ENCODE measurements at regions not wholly inside any gene's neighbourhood (a gene's known extent, or its start where the extent isn't known, plus 50 kb on each side); places are given as distances from the start of the nearest gene placed in this dataset.
A peak's percentile ranks its signal among the peaks of the same experiment; 100 is the strongest.

DNA sequence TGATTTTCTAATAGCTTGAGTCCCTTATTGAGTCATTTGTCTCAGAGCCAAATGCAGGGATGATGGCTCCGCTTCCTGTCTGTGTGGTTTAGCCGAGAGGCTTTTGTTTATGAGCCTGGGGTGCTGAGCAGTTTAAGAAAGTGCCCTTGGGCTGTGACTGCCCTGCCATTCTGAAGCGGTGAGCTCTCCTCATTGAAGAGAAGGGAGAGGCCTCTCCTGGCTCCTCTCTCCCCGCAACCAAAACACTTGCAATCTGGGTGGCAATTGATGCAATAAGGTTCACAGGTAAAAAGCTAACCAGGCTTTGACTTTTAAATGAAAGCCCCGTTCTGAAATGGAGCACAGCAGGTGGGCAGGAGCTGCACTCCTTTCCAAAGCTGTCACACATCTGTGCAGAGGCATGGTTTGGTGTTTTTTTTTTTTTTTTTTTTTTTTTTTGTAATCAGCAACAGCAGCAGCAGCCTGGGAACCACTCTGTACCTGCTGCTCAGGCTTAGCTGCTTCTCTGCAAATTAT is 403.7 kb downstream of the SIPA1L2 start:
- DNase-seq: peak; percentile 79
- Histone ChIP-seq H2BK120ac (ENCODE audit: low read depth, low read length) (peak overlapping the region; percentile 15), H3K18ac (ENCODE audit: low read depth in 1 of 2, low read length in 2 of 2) (no peak overlapping the region), H3K27me3 (ENCODE audit: control insufficient read depth in 1 of 2, insufficient read depth in 1 of 2, low read length in 2 of 2) (no peaks in the 10 kb centered on the region), H3K4ac (ENCODE audit: low read depth in 1 of 2, low read length in 2 of 2) (no peak overlapping the region), H3K4me2 (ENCODE audit: low read length, poor library complexity, severe bottlenecking) (peak overlapping the region; percentile 1), H3K9ac (ENCODE audit: low read length) (no peak overlapping the region), H2AK5ac (ENCODE audit: low read length, severe bottlenecking) (no peak overlapping the region), H3K4me1 (ENCODE audit: control insufficient read depth, insufficient read depth, low read depth, low read length) (peaks cover 8% of the 10 kb centered on the region), H3K4me3 (ENCODE audit: insufficient read depth in 1 of 2, low read depth in 1 of 2, low read length in 2 of 2) (no peak overlapping the region), H2BK15ac (ENCODE audit: low read depth, poor library complexity, severe bottlenecking) (no peak overlapping the region), H3K23ac (ENCODE audit: low read length in 2 of 2) (no peak overlapping the region), H3K27ac (ENCODE audit: low read length, poor library complexity, severe bottlenecking) (peak overlapping the region; percentile 0), H4K8ac (ENCODE audit: low read length) (no peak overlapping the region), H3K14ac (ENCODE audit: low read length in 2 of 2) (no peak overlapping the region), H4K91ac (ENCODE audit: low read length) (no peak overlapping the region), H3K79me1 (replicated peaks; ENCODE audit: low read length, poor library complexity, severe bottlenecking) (no peaks in the 10 kb centered on the region), H2AFZ (ENCODE audit: low read depth, low read length) (no peak overlapping the region), H3K36me3 (ENCODE audit: control insufficient read depth in 1 of 2, insufficient read depth in 2 of 2, low read depth in 1 of 2, low read length in 2 of 2) (no peaks in the 10 kb centered on the region), H2BK5ac (ENCODE audit: low read depth, low read length, poor library complexity, severe bottlenecking) (no peak overlapping the region), H3K9me3 (ENCODE audit: control insufficient read depth, low read length) (no peaks in the 10 kb centered on the region), H2BK12ac (ENCODE audit: low read length in 2 of 2) (no peak overlapping the region)
- WGBS: 12% methylated on average over 4 of the region's 5 CpGs

- Histone ChIP-seq H3K4me3 (ENCODE audit: insufficient read depth in 1 of 2, low read depth in 1 of 2, low read length in 2 of 2) (no peak overlapping the region), H4K8ac (ENCODE audit: low read length) (no peak overlapping the region), H2AK5ac (ENCODE audit: low read length, severe bottlenecking) (no peak overlapping the region), H3K18ac (ENCODE audit: low read depth in 1 of 2, low read length in 2 of 2) (peak overlapping the region in 1 of 2 experiments; percentile 19), H3K27ac (ENCODE audit: low read length, poor library complexity, severe bottlenecking) (no peak overlapping the region), H3K9ac (ENCODE audit: low read length) (no peak overlapping the region), H3K27me3 (ENCODE audit: control insufficient read depth in 1 of 2, insufficient read depth in 1 of 2, low read length in 2 of 2) (no peaks in the 10 kb centered on the region), H3K23ac (ENCODE audit: low read length in 2 of 2) (no peak overlapping the region), H2BK120ac (ENCODE audit: low read depth, low read length) (peak overlapping the region; percentile 58), H3K4ac (ENCODE audit: low read depth in 1 of 2, low read length in 2 of 2) (peak overlapping the region in 1 of 2 experiments; percentile 10), H3K9me3 (ENCODE audit: control insufficient read depth, low read length) (no peaks in the 10 kb centered on the region), H3K79me1 (replicated peaks; ENCODE audit: low read length, poor library complexity, severe bottlenecking) (no peaks in the 10 kb centered on the region), H4K91ac (ENCODE audit: low read length) (peak overlapping the region; percentile 80), H2AFZ (ENCODE audit: low read depth, low read length) (no peak overlapping the region), H3K4me1 (ENCODE audit: control insufficient read depth, insufficient read depth, low read depth, low read length) (peaks cover 8% of the 10 kb centered on the region), H3K14ac (ENCODE audit: low read length in 2 of 2) (no peak overlapping the region), H2BK15ac (ENCODE audit: low read depth, poor library complexity, severe bottlenecking) (no peak overlapping the region), H3K4me2 (ENCODE audit: low read length, poor library complexity, severe bottlenecking) (no peak overlapping the region), H3K36me3 (ENCODE audit: control insufficient read depth in 1 of 2, insufficient read depth in 2 of 2, low read depth in 1 of 2, low read length in 2 of 2) (no peaks in the 10 kb centered on the region), H2BK12ac (ENCODE audit: low read length in 2 of 2) (peak overlapping the region in 1 of 2 experiments; percentile 12), H2BK5ac (ENCODE audit: low read depth, low read length, poor library complexity, severe bottlenecking) (no peak overlapping the region)
- 78% methylated on average over 13 of the region's 13 CpGs for WGBS
- DNase-seq: no peak
Observed at GRCh38 chr1:232225336-232226131, 404.4 kb downstream of the SIPA1L2 start.

DNA sequence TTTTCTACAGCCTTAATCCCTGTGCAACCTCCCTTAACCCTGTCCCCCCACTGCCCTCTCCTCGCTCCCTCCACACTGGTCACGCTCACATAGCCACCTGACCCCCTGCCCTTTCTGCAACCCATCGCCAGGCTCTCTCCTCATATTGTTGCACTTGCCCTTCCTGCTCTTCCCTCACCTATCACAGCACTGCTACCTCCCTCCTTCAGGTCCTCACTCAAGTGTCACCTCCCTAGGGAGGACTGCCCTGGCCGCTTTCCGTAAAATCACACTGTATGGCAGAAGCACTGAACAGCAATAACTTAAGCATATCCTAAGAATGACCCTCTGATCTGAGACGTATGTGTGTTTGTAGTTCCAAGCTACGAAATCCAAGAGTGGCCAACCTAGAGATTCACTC is 406.0 kb downstream of the SIPA1L2 start:
- Histone ChIP-seq H2BK12ac (ENCODE audit: low read length in 2 of 2) (no peak overlapping the region), H3K9ac (ENCODE audit: low read length) (no peak overlapping the region), H3K79me1 (replicated peaks; ENCODE audit: low read length, poor library complexity, severe bottlenecking) (no peaks in the 10 kb centered on the region), H3K4ac (ENCODE audit: low read depth in 1 of 2, low read length in 2 of 2) (no peak overlapping the region), H3K27ac (ENCODE audit: low read length, poor library complexity, severe bottlenecking) (no peak overlapping the region), H4K91ac (ENCODE audit: low read length) (no peak overlapping the region), H3K4me2 (ENCODE audit: low read length, poor library complexity, severe bottlenecking) (no peak overlapping the region), H2BK120ac (ENCODE audit: low read depth, low read length) (no peak overlapping the region), H2BK5ac (ENCODE audit: low read depth, low read length, poor library complexity, severe bottlenecking) (no peak overlapping the region), H3K4me1 (ENCODE audit: control insufficient read depth, insufficient read depth, low read depth, low read length) (peaks cover 8% of the 10 kb centered on the region), H2AFZ (ENCODE audit: low read depth, low read length) (no peak overlapping the region), H3K4me3 (ENCODE audit: insufficient read depth in 1 of 2, low read depth in 1 of 2, low read length in 2 of 2) (no peak overlapping the region), H2BK15ac (ENCODE audit: low read depth, poor library complexity, severe bottlenecking) (no peak overlapping the region), H3K9me3 (ENCODE audit: control insufficient read depth, low read length) (no peaks in the 10 kb centered on the region), H3K27me3 (ENCODE audit: control insufficient read depth in 1 of 2, insufficient read depth in 1 of 2, low read length in 2 of 2) (no peaks in the 10 kb centered on the region), H2AK5ac (ENCODE audit: low read length, severe bottlenecking) (no peak overlapping the region), H4K8ac (ENCODE audit: low read length) (no peak overlapping the region), H3K36me3 (ENCODE audit: control insufficient read depth in 1 of 2, insufficient read depth in 2 of 2, low read depth in 1 of 2, low read length in 2 of 2) (no peaks in the 10 kb centered on the region), H3K18ac (ENCODE audit: low read depth in 1 of 2, low read length in 2 of 2) (no peak overlapping the region), H3K23ac (ENCODE audit: low read length in 2 of 2) (no peak overlapping the region), H3K14ac (ENCODE audit: low read length in 2 of 2) (peak overlapping the region in 1 of 2 experiments; percentile 12)
- DNase-seq: no peak
- 96% methylated on average over 7 of the region's 7 CpGs for WGBS

GRCh38 chr1:232223183-232223708 is 406.7 kb downstream of the SIPA1L2 start:
- no peak for DNase-seq
- Histone ChIP-seq H3K27me3 (ENCODE audit: control insufficient read depth in 1 of 2, insufficient read depth in 1 of 2, low read length in 2 of 2) (no peaks in the 10 kb centered on the region), H4K8ac (ENCODE audit: low read length) (no peak overlapping the region), H3K18ac (ENCODE audit: low read depth in 1 of 2, low read length in 2 of 2) (no peak overlapping the region), H3K4ac (ENCODE audit: low read depth in 1 of 2, low read length in 2 of 2) (no peak overlapping the region), H3K23ac (ENCODE audit: low read length in 2 of 2) (no peak overlapping the region), H2AFZ (ENCODE audit: low read depth, low read length) (no peak overlapping the region), H2AK5ac (ENCODE audit: low read length, severe bottlenecking) (no peak overlapping the region), H3K79me1 (replicated peaks; ENCODE audit: low read length, poor library complexity, severe bottlenecking) (no peaks in the 10 kb centered on the region), H3K4me2 (ENCODE audit: low read length, poor library complexity, severe bottlenecking) (no peak overlapping the region), H3K4me1 (ENCODE audit: control insufficient read depth, insufficient read depth, low read depth, low read length) (peaks cover 8% of the 10 kb centered on the region), H2BK5ac (ENCODE audit: low read depth, low read length, poor library complexity, severe bottlenecking) (no peak overlapping the region), H3K9ac (ENCODE audit: low read length) (no peak overlapping the region), H3K9me3 (ENCODE audit: control insufficient read depth, low read length) (no peaks in the 10 kb centered on the region), H2BK15ac (ENCODE audit: low read depth, poor library complexity, severe bottlenecking) (no peak overlapping the region), H2BK120ac (ENCODE audit: low read depth, low read length) (no peak overlapping the region), H4K91ac (ENCODE audit: low read length) (no peak overlapping the region), H3K27ac (ENCODE audit: low read length, poor library complexity, severe bottlenecking) (no peak overlapping the region), H3K14ac (ENCODE audit: low read length in 2 of 2) (no peak overlapping the region), H2BK12ac (ENCODE audit: low read length in 2 of 2) (no peak overlapping the region), H3K36me3 (ENCODE audit: control insufficient read depth in 1 of 2, insufficient read depth in 2 of 2, low read depth in 1 of 2, low read length in 2 of 2) (no peaks in the 10 kb centered on the region), H3K4me3 (ENCODE audit: insufficient read depth in 1 of 2, low read depth in 1 of 2, low read length in 2 of 2) (no peak overlapping the region)
- WGBS: 97% methylated on average over 2 of the region's 2 CpGs

Measured in mesenchymal stem cell (in vitro differentiated cells and primary cell).